ENCODE measurements at regions not wholly inside any gene's neighbourhood (a gene's known extent, or its start where the extent isn't known, plus 50 kb on each side); places are given as distances from the start of the nearest gene placed in this dataset.

DNA sequence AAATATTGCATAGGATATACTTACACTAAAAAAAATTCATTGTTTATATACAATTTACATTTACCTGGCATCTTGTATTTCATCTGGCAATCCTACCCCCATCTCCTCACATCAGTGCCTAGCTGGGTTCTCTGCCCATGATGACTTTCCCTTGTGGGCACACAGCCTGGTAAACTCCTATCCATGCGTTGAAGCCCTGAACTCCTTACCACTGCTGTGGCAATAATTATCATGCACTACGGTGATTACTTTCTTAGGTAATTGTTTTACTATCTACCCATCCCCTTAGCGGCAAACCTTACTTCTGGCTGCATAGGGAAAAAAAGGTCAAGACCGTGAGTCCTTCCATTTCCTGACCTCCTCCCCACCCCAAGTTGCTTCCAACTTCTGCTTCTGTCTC, 63.6 kb upstream of the DAB2IP start:
- Histone ChIP-seq H3K27me3 (ENCODE audit: insufficient read depth, low read depth, low read length) (no peaks in the 10 kb centered on the region), H3F3A (ENCODE audit: insufficient read depth, low read length, poor library complexity, severe bottlenecking) (no peaks in the 10 kb centered on the region), H3K9me2 (ENCODE audit: insufficient read depth, low read length) (no peaks in the 10 kb centered on the region), H3K9me3 (ENCODE audit: low read length) (no peaks in the 10 kb centered on the region), H2AFZ (ENCODE audit: low read depth, low read length) (no peak overlapping the region), H3K9ac (ENCODE audit: low read length) (no peak overlapping the region), H3K4me2 (ENCODE audit: low read length) (no peak overlapping the region), H3K27ac (ENCODE audit: low read length) (no peak overlapping the region), H3K79me2 (replicated peaks; ENCODE audit: insufficient read depth, low read length) (no peaks in the 10 kb centered on the region), H4K20me1 (ENCODE audit: insufficient read depth) (no peaks in the 10 kb centered on the region), H3K4me3 (ENCODE audit: low read length) (no peak overlapping the region), H3K36me3 (ENCODE audit: insufficient read depth, low read length) (no peaks in the 10 kb centered on the region)
- TF ChIP-seq RAD21 (conservative IDR thresholded peaks at IDR 0.05) (no peak), EZH2 (IDR thresholded peaks at IDR 0.05; ENCODE audit: borderline replicate concordance, insufficient read depth, low read length, poor library complexity, severe bottlenecking) (no peak)

DNA sequence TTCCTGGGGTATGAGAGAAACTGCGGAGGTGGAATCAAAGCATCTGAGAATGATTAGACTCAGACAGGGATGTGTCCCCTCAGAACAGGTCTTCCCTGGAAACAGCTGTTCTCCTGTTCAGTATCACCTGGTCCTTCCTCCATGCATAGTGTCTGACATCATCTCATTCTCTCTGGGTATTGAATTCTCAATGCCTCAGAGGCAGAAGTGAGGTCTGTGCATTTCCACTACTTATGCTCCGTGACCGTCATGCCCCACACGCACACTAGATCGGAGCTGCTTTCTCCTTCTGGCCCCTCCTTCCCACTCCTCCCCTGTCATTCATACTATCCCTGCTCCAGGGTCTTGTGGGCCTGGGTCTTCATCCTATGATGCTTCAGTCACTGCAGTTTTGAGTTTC, 61.4 kb upstream of the DAB2IP start:
- no peaks in the 10 kb centered on the region for H3K27me3 ChIP-seq (ENCODE audit: insufficient read depth, low read depth, low read length)
- no peak overlapping the region for H3K27ac ChIP-seq (ENCODE audit: low read length)
- no peak overlapping the region for H2AFZ ChIP-seq (ENCODE audit: low read depth, low read length)
- H3F3A ChIP-seq (ENCODE audit: insufficient read depth, low read length, poor library complexity, severe bottlenecking) = no peaks in the 10 kb centered on the region
- no peaks in the 10 kb centered on the region for H4K20me1 ChIP-seq (ENCODE audit: insufficient read depth)
- H3K4me3 ChIP-seq (ENCODE audit: low read length) = no peak overlapping the region
- no peak overlapping the region for H3K4me2 ChIP-seq (ENCODE audit: low read length)
- no peaks in the 10 kb centered on the region for H3K9me3 ChIP-seq (ENCODE audit: low read length)
- no peaks in the 10 kb centered on the region for H3K9me2 ChIP-seq (ENCODE audit: insufficient read depth, low read length)
- TF ChIP-seq EZH2 (IDR thresholded peaks at IDR 0.05; ENCODE audit: borderline replicate concordance, insufficient read depth, low read length, poor library complexity, severe bottlenecking) (no peak), RAD21 (conservative IDR thresholded peaks at IDR 0.05) (no peak), POLR2AphosphoS5 (IDR thresholded peaks at IDR 0.05) (no peak), EP300 (conservative IDR thresholded peaks at IDR 0.05; ENCODE audit: poor library complexity, severe bottlenecking) (no peak), SMC3 (conservative IDR thresholded peaks at IDR 0.05; ENCODE audit: poor library complexity) (no peak)
- TF ChIP-seq, protein P1, sequence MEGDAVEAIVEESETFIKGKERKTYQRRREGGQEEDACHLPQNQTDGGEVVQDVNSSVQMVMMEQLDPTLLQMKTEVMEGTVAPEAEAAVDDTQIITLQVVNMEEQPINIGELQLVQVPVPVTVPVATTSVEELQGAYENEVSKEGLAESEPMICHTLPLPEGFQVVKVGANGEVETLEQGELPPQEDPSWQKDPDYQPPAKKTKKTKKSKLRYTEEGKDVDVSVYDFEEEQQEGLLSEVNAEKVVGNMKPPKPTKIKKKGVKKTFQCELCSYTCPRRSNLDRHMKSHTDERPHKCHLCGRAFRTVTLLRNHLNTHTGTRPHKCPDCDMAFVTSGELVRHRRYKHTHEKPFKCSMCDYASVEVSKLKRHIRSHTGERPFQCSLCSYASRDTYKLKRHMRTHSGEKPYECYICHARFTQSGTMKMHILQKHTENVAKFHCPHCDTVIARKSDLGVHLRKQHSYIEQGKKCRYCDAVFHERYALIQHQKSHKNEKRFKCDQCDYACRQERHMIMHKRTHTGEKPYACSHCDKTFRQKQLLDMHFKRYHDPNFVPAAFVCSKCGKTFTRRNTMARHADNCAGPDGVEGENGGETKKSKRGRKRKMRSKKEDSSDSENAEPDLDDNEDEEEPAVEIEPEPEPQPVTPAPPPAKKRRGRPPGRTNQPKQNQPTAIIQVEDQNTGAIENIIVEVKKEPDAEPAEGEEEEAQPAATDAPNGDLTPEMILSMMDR (IDR thresholded peaks at IDR 0.05; ENCODE audit: poor library complexity, severe bottlenecking) = no peak
- TF ChIP-seq, protein P2, sequence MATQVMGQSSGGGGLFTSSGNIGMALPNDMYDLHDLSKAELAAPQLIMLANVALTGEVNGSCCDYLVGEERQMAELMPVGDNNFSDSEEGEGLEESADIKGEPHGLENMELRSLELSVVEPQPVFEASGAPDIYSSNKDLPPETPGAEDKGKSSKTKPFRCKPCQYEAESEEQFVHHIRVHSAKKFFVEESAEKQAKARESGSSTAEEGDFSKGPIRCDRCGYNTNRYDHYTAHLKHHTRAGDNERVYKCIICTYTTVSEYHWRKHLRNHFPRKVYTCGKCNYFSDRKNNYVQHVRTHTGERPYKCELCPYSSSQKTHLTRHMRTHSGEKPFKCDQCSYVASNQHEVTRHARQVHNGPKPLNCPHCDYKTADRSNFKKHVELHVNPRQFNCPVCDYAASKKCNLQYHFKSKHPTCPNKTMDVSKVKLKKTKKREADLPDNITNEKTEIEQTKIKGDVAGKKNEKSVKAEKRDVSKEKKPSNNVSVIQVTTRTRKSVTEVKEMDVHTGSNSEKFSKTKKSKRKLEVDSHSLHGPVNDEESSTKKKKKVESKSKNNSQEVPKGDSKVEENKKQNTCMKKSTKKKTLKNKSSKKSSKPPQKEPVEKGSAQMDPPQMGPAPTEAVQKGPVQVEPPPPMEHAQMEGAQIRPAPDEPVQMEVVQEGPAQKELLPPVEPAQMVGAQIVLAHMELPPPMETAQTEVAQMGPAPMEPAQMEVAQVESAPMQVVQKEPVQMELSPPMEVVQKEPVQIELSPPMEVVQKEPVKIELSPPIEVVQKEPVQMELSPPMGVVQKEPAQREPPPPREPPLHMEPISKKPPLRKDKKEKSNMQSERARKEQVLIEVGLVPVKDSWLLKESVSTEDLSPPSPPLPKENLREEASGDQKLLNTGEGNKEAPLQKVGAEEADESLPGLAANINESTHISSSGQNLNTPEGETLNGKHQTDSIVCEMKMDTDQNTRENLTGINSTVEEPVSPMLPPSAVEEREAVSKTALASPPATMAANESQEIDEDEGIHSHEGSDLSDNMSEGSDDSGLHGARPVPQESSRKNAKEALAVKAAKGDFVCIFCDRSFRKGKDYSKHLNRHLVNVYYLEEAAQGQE (IDR thresholded peaks at IDR 0.05; ENCODE audit: borderline replicate concordance) = no peak
- H3K36me3 ChIP-seq (ENCODE audit: insufficient read depth, low read length) = no peaks in the 10 kb centered on the region
- no peaks in the 10 kb centered on the region for H3K79me2 ChIP-seq (replicated peaks; ENCODE audit: insufficient read depth, low read length)
- H3K9ac ChIP-seq (ENCODE audit: low read length) = no peak overlapping the region

DNA sequence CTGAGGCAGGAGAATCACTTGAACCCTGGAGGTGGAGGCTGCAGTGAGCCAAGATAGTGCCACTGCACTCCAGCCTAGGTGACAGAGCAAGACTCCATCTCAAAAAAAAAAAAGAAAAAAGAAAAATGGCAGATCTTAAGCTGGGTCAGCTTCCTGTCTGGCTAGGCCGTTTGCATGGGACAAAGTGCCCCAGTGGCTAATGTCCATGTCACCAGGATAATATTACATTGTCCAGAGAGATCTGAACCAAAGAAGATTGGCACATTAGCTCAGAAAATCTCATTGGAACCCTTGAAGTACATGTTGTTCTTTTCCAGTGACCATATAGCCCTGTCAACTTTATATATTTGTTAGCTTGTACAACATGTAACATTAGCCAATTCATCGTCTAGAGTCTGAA, 59.2 kb upstream of the DAB2IP start:
- H4K20me1 ChIP-seq (ENCODE audit: insufficient read depth) = no peaks in the 10 kb centered on the region
- no peaks in the 10 kb centered on the region for H3K9me2 ChIP-seq (ENCODE audit: insufficient read depth, low read length)
- H3K9ac ChIP-seq (ENCODE audit: low read length) = no peak overlapping the region
- no peak overlapping the region for H3K27ac ChIP-seq (ENCODE audit: low read length)
- no peaks in the 10 kb centered on the region for H3K36me3 ChIP-seq (ENCODE audit: insufficient read depth, low read length)
- no peak overlapping the region for H3K4me2 ChIP-seq (ENCODE audit: low read length)
- no peaks in the 10 kb centered on the region for H3K79me2 ChIP-seq (replicated peaks; ENCODE audit: insufficient read depth, low read length)
- TF ChIP-seq SMC3 (conservative IDR thresholded peaks at IDR 0.05; ENCODE audit: poor library complexity) (no peak), EP300 (conservative IDR thresholded peaks at IDR 0.05; ENCODE audit: poor library complexity, severe bottlenecking) (no peak), MXI1 (conservative IDR thresholded peaks at IDR 0.05; ENCODE audit: poor library complexity, severe bottlenecking) (no peak), EZH2 (IDR thresholded peaks at IDR 0.05; ENCODE audit: borderline replicate concordance, insufficient read depth, low read length, poor library complexity, severe bottlenecking) (no peak), RAD21 (conservative IDR thresholded peaks at IDR 0.05) (no peak), TAF1 (IDR thresholded peaks at IDR 0.05; ENCODE audit: low read depth) (no peak), POLR2AphosphoS5 (IDR thresholded peaks at IDR 0.05) (no peak)
- TF ChIP-seq, protein P2 (IDR thresholded peaks at IDR 0.05; ENCODE audit: borderline replicate concordance) = no peak
- H3K9me3 ChIP-seq (ENCODE audit: low read length) = peaks cover 5% of the 10 kb centered on the region
- H3F3A ChIP-seq (ENCODE audit: insufficient read depth, low read length, poor library complexity, severe bottlenecking) = no peaks in the 10 kb centered on the region
- H3K4me3 ChIP-seq (ENCODE audit: low read length) = no peak overlapping the region
- no peaks in the 10 kb centered on the region for H3K27me3 ChIP-seq (ENCODE audit: insufficient read depth, low read depth, low read length)
- H2AFZ ChIP-seq (ENCODE audit: low read depth, low read length) = no peak overlapping the region
